Left cardiac atrium (tissue), 4 donors: ENCODE measurements at regions not wholly inside any gene's neighbourhood (a gene's known extent, or its start where the extent isn't known, plus 50 kb on each side); places are given as distances from the start of the nearest gene placed in this dataset.

Experiments
- ATAC-seq, 2 donors: fragments of 200-7000 bp; cut with Tn5 transposase; one replicate each; pipeline ENCODE4 v1.9.1; 2020; ENCODE audit warnings: mild to moderate bottlenecking in 2 of 2, moderate library complexity in 2 of 2
- DNase-seq: peaks from one replicate; pipeline ENCODE4 v3.0.0-alpha.2; 2020
- intact Hi-C, 2 donors: fragments of 100-400 bp; cut with DNase I; formaldehyde crosslinking; loops; one replicate each; pipeline versions ENCODE4 v1.14.1 to v1.15.1; 2022 to 2023
- donor health status: DM: no; HTN: yes; CAD: no.
- donor health status: DM: no; HTN: yes; CAD: no; lungs with severe emphysema.
- donor health status: DM: yes; HTN: yes; CAD: no.
- donor health status: Dilated cardiomyopathy.

GRCh38 chr1:11406845-11407244, 72.1 kb upstream of the DISP3 start:
- intact Hi-C loops = no loop called here
- ATAC-seq (no peak), DNase-seq (no peak)

- ATAC-seq = no peak
- intact Hi-C loops = no loop called here
- DNase-seq = no peak
Observed at GRCh38 chr1:11407301-11407994, 71.5 kb upstream of the DISP3 start.

GRCh38 chr1:11412141-11412540, 66.8 kb upstream of the DISP3 start:
- intact Hi-C loops = no loop called here
- no peak for DNase-seq
- no peak for ATAC-seq

GRCh38 chr1:11413986-11414391, 65.0 kb upstream of the DISP3 start:
- ATAC-seq (no peak), DNase-seq (no peak)
- intact Hi-C loops = no loop called here

- DNase-seq (no peak), ATAC-seq (no peak)
- intact Hi-C loops = no loop called here
Observed at GRCh38 chr1:11414926-11415538, 63.9 kb upstream of the DISP3 start.

- no peak for ATAC-seq
- no peak for DNase-seq
- intact Hi-C loops = no loop called here
Observed at GRCh38 chr1:11417162-11417561, 61.8 kb upstream of the DISP3 start.

- ATAC-seq = no peak
- intact Hi-C loops = no loop called here
- DNase-seq = no peak
Observed at GRCh38 chr1:11418056-11418455, 60.9 kb upstream of the DISP3 start.

- ATAC-seq (no peak), DNase-seq (no peak)
- intact Hi-C loops = no loop called here
Observed at GRCh38 chr1:11421443-11421842, 57.5 kb upstream of the DISP3 start.

- intact Hi-C loops = no loop called here
- DNase-seq (no peak), ATAC-seq (no peak)
Observed at GRCh38 chr1:11422686-11423085, 56.3 kb upstream of the DISP3 start.

GRCh38 chr1:11426617-11427016, 52.3 kb upstream of the DISP3 start:
- ATAC-seq (no peak), DNase-seq (no peak)
- intact Hi-C loops = no loop called here

- ATAC-seq (no peak), DNase-seq (no peak)
- intact Hi-C loops = no loop called here
Observed at GRCh38 chr1:11428789-11429188, 50.2 kb upstream of the DISP3 start.
